SK-N-MC (cell line): ENCODE measurements at regions not wholly inside any gene's neighbourhood (a gene's known extent, or its start where the extent isn't known, plus 50 kb on each side); places are given as distances from the start of the nearest gene placed in this dataset.

Source experiments
- EZH2 ChIP-seq: fragments of 200-600 bp; sonication (generic); IDR thresholded peaks from one replicate; pipeline ENCODE4 v1.6.1; 2017; ENCODE audit warnings: antibody characterized with exemption
- FOXP2 ChIP-seq: optimal IDR thresholded peaks from 2 replicates; pipeline ENCODE3; 2011; ENCODE audit warnings: mild to moderate bottlenecking, moderate library complexity; ENCODE audit not compliant: insufficient read depth; ENCODE audit errors: extremely low read length, control extremely low read depth
- POLR2AphosphoS5 ChIP-seq: IDR thresholded peaks from 2 replicates; pipeline ENCODE4 v1.6.1; 2012; ENCODE audit warnings: mild to moderate bottlenecking, low read depth, low read length, borderline replicate concordance

GRCh38 chr14:86797075-86797351, 1196.0 kb downstream of the GALC start:
- TF ChIP-seq POLR2AphosphoS5 (no peak), EZH2 (no peak), FOXP2 (no peak)
